SJSA1 (cell line): ENCODE measurements at regions not wholly inside any gene's neighbourhood (a gene's known extent, or its start where the extent isn't known, plus 50 kb on each side); places are given as distances from the start of the nearest gene placed in this dataset.
"Not testable (repeated sequence)": the region's sequence is repeated elsewhere in the genome, so short reads cannot be mapped to it uniquely, and the experiment has no call there.

Experiments used
- DNase-seq, 2 experiments: peaks; one replicate each; pipeline ENCODE4 v3.0.0-alpha.2; 2015 to 2020; ENCODE audit warnings: low spot score in 2 of 2, low read depth in 1 of 2
- H3K27ac ChIP-seq: fragments of 250-450 bp; sonication (Bioruptor Pico); 2 replicates; pipeline ENCODE4 v1.5.1; 2020; ENCODE audit warnings: mild to moderate bottlenecking, moderate library complexity
- H3K27me3 ChIP-seq: fragments of 250-450 bp; sonication (Bioruptor Pico); replicated peaks from 2 replicates; pipeline ENCODE4 v1.5.1; 2020; ENCODE audit warnings: mild to moderate bottlenecking, moderate library complexity
- H3K36me3 ChIP-seq: fragments of 250-450 bp; sonication (Bioruptor Pico); 2 replicates; pipeline ENCODE4 v1.5.1; 2020; ENCODE audit warnings: mild to moderate bottlenecking
- H3K4me1 ChIP-seq: fragments of 250-450 bp; sonication (Bioruptor Pico); replicated peaks from 2 replicates; pipeline ENCODE4 v1.6.1; 2021; ENCODE audit warnings: mild to moderate bottlenecking
- H3K4me3 ChIP-seq: fragments of 250-450 bp; sonication (Bioruptor Pico); 2 replicates; pipeline ENCODE4 v1.5.1; 2020; ENCODE audit warnings: mild to moderate bottlenecking
- H3K9me3 ChIP-seq: fragments of 250-450 bp; sonication (Bioruptor Pico); replicated peaks from 2 replicates; pipeline ENCODE4 v1.5.1; 2020; ENCODE audit warnings: mild to moderate bottlenecking

DNA sequence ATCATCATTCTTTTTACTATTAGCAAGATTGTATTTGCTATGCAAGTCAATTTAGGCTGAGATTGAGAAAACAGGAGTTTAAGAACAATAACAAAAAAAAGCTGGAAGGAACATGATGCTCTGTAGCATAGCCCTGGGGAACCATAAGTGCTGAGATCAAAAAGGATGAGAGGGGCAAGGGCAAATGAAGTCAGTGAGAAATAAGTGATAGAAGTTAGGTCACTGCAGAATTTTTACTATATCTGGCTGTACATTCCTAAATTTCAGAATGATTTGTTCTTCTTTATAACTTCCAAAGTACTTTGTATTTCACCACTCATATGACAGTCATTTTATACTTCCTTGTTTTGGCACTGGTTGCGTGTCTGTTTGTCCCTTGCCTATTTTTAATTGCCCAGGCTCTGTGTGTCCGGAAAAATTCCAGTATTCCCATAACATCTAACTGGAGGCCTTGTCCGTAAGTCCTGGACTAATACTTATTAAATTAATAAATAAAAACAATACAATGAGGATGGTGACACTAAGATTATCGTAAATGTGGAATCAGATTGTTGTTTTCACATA, 444.7 kb downstream of the TENT5A start:
- Histone ChIP-seq H3K27me3 (no peaks in the 10 kb centered on the region), H3K27ac (no peak overlapping the region), H3K36me3 (no peaks in the 10 kb centered on the region), H3K4me3 (no peak overlapping the region), H3K4me1 (no peaks in the 10 kb centered on the region), H3K9me3 (no peaks in the 10 kb centered on the region)
- DNase-seq: no peak

DNA sequence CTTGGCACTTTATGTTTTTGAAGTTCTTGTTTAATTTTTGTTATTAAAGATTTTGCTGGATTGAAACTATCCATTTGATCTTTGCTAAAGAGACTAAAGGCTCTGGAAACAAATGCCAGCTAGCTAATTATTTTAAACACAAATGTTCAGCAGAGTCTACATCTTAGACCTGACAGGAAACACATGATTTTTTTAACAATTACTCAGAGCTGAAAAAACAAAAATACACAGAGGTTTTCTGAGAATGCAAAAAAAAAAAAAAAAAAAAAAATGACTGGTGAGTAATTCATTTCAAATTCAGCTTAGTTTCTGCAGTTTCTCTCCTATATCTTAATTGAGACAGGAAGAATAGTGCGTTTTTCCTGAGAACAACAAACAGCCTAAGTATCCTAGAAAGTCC, 448.0 kb downstream of the TENT5A start:
- no peak for DNase-seq
- Histone ChIP-seq H3K4me3 (no peak overlapping the region), H3K36me3 (no peaks in the 10 kb centered on the region), H3K4me1 (no peaks in the 10 kb centered on the region), H3K27me3 (peaks cover 3% of the 10 kb centered on the region; the same call in 1 of the 2 replicates), H3K27ac (no peak overlapping the region), H3K9me3 (no peaks in the 10 kb centered on the region)

- no peak for DNase-seq
- Histone ChIP-seq H3K9me3 (no peaks in the 10 kb centered on the region), H3K4me3 (no peak overlapping the region), H3K4me1 (no peaks in the 10 kb centered on the region), H3K27me3 (peaks cover 3% of the 10 kb centered on the region; the same call in 1 of the 2 replicates), H3K27ac (no peak overlapping the region), H3K36me3 (no peaks in the 10 kb centered on the region)
Measured at GRCh38 chr6:81300961-81301360, 451.5 kb downstream of the TENT5A start.

DNA sequence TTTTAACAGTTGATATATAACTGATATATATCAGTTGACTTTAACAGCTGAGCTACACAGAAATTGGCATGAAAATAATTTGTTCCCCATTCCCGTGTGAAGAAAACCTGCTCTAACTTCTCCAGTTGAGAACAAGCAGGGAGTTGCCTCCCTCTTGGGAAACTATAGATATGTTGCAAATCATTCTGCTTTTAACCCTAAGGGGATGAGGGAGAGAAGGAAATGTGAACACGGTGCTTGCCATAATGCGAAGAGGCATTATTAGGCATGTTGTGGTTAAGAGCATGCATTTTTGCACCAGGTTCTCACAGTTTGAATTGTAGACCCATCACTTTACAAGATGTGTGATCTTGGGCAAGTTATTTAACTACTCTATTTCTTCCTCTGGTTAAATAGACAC, 453.7 kb downstream of the TENT5A start:
- Histone ChIP-seq H3K9me3 (no peaks in the 10 kb centered on the region), H3K4me1 (no peaks in the 10 kb centered on the region), H3K27me3 (peaks cover 3% of the 10 kb centered on the region; the same call in 1 of the 2 replicates), H3K4me3 (no peak overlapping the region), H3K36me3 (no peaks in the 10 kb centered on the region), H3K27ac (no peak overlapping the region)
- DNase-seq: no peak

DNA sequence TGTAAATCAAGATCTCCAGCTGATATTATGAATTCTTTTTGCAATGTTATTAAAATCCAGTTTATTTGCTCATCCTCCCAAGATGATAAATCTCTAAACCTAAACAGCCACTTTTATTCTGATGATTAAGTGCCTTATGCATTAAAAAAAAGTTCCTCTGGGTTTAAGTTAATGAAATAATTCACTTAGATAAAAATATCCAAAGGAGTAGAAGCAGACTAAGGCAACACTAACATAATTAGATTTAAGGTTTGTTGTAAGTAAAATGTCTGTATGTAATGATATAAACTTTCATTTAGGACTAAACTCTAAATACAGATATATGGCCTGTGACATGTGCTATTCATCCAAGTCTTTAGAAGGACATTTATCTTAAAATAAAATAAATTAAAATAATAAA, 457.2 kb downstream of the TENT5A start:
- H3K27me3 ChIP-seq: no peaks in the 10 kb centered on the region
- no peaks in the 10 kb centered on the region for H3K9me3 ChIP-seq
- no peaks in the 10 kb centered on the region for H3K4me1 ChIP-seq
- H3K36me3 ChIP-seq: no peaks in the 10 kb centered on the region
- DNase-seq: no peak
- H3K27ac ChIP-seq: no peak overlapping the region
- no peak overlapping the region for H3K4me3 ChIP-seq

GRCh38 chr6:81293896-81294295, 458.6 kb downstream of the TENT5A start:
- Histone ChIP-seq H3K4me1 (no peaks in the 10 kb centered on the region), H3K4me3 (no peak overlapping the region), H3K27ac (no peak overlapping the region), H3K36me3 (no peaks in the 10 kb centered on the region), H3K27me3 (no peaks in the 10 kb centered on the region), H3K9me3 (no peaks in the 10 kb centered on the region)
- no peak for DNase-seq

DNA sequence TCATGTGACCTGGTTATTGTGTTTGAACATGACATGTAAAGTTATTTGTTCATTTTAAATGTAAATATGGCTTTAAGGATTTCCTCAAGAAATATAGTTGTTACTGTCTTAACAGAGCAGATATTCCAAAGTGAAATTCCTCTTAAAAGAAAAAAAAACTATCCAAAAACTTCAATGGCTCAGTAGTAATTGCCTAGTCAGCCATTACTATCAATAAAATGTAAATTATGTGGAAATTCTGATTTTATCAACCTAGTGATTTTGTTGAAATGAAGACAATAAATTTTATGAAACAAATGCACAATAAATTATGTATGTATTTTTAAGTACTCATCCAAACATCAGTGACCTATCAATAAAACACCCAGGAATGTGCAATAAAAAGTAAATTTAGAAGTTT, 463.3 kb downstream of the TENT5A start:
- no peaks in the 10 kb centered on the region for H3K27me3 ChIP-seq
- H3K27ac ChIP-seq: no peak overlapping the region
- no peaks in the 10 kb centered on the region for H3K9me3 ChIP-seq
- no peak for DNase-seq
- H3K4me3 ChIP-seq: no peak overlapping the region
- no peaks in the 10 kb centered on the region for H3K4me1 ChIP-seq
- no peaks in the 10 kb centered on the region for H3K36me3 ChIP-seq

- Histone ChIP-seq H3K36me3 (no peaks in the 10 kb centered on the region), H3K4me1 (no peaks in the 10 kb centered on the region), H3K27me3 (no peaks in the 10 kb centered on the region), H3K9me3 (no peaks in the 10 kb centered on the region), H3K4me3 (peak overlapping the region; percentile 27), H3K27ac (no peak overlapping the region)
- DNase-seq: peak; percentile 25 to 43
Measured at GRCh38 chr6:81265106-81265505, 487.4 kb downstream of the TENT5A start.

GRCh38 chr6:81263531-81264168, 488.8 kb downstream of the TENT5A start:
- no peak for DNase-seq
- H3K36me3 ChIP-seq: no peaks in the 10 kb centered on the region
- H3K4me1 ChIP-seq: no peaks in the 10 kb centered on the region
- no peak overlapping the region for H3K4me3 ChIP-seq
- no peak overlapping the region for H3K27ac ChIP-seq
- H3K27me3 ChIP-seq: no peaks in the 10 kb centered on the region
- H3K9me3 ChIP-seq: no peaks in the 10 kb centered on the region

DNA sequence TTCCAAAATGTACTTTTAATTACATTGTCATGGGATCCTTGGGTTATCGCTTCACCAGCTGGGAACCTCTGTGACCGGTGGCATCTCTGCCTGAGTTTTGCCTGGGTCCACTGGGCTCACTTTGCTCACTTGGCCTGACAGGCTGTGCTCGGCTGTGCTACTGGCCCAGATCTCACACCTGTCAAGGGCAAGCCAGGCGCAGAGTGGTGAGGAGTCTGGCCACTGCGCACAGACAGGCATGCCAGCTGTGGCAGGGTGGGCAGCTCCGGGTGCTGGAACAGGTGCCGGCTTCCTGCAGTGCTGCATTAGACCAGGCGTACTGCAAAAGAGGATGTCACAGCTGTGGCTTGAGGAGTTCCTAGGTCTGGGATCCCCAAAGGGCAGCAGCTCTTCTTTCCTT, 489.8 kb downstream of the TENT5A start:
- no peak overlapping the region for H3K4me3 ChIP-seq
- H3K9me3 ChIP-seq: no peaks in the 10 kb centered on the region
- H3K27ac ChIP-seq: no peak overlapping the region
- no peaks in the 10 kb centered on the region for H3K4me1 ChIP-seq
- H3K36me3 ChIP-seq: no peaks in the 10 kb centered on the region
- no peaks in the 10 kb centered on the region for H3K27me3 ChIP-seq
- no peak for DNase-seq

- H3K9me3 ChIP-seq, H3K27me3 ChIP-seq, DNase-seq, H3K36me3 ChIP-seq, H3K4me3 ChIP-seq, H3K27ac ChIP-seq, H3K4me1 ChIP-seq: not testable (repeated sequence)
Measured at GRCh38 chr6:81256223-81256622, 496.3 kb downstream of the TENT5A start.

GRCh38 chr6:81253821-81254220, 498.7 kb downstream of the TENT5A start:
- no peaks in the 10 kb centered on the region for H3K9me3 ChIP-seq
- no peaks in the 10 kb centered on the region for H3K4me1 ChIP-seq
- no peaks in the 10 kb centered on the region for H3K27me3 ChIP-seq
- H3K4me3 ChIP-seq: no peak overlapping the region
- H3K36me3 ChIP-seq: no peaks in the 10 kb centered on the region
- H3K27ac ChIP-seq: no peak overlapping the region
- DNase-seq: no peak

DNA sequence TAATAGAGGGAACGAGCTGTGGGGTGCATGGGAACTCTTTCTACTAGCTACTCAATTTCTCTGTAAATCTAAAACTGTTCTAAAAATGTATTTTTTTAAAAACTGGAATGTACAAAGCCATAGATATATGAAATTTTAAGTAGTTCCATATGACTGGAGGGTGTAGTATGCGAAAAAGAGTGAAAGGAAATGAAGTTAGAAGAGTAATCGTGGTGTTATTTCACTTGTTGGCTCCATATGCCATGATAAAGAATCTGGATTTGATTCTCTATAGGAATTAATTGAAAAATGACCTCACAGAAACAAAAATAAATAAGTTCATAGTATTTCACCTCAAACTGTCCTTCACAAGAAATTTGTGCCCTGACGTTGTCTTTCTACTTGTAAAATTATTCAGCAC, 500.2 kb downstream of the TENT5A start:
- Histone ChIP-seq H3K4me3 (no peak overlapping the region), H3K27me3 (no peaks in the 10 kb centered on the region), H3K36me3 (no peaks in the 10 kb centered on the region), H3K9me3 (no peaks in the 10 kb centered on the region), H3K4me1 (no peaks in the 10 kb centered on the region), H3K27ac (no peak overlapping the region)
- DNase-seq: no peak

DNA sequence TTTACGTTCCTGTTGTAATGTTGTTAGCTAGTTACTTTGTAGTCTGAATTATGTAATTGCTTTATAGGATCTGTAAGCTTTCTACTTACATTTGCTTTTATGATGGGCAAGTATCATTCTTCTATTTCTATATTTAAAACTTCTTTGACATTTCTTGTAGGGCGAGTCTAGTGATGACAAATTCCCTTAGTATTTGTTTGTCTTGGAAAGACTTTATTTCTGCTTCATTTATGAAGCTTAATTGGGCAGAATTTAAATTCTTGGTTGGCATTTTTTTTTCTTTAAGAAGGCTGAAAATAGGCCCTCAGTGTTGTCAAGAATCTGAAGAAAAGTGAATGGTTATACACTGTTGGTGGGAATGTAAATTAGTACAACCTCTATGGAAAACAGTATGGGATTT, 506.3 kb downstream of the TENT5A start:
- DNase-seq: no peak
- Histone ChIP-seq H3K27ac (no peak overlapping the region), H3K4me1 (no peaks in the 10 kb centered on the region), H3K9me3 (no peaks in the 10 kb centered on the region), H3K4me3 (no peak overlapping the region), H3K27me3 (no peaks in the 10 kb centered on the region), H3K36me3 (no peaks in the 10 kb centered on the region)

DNA sequence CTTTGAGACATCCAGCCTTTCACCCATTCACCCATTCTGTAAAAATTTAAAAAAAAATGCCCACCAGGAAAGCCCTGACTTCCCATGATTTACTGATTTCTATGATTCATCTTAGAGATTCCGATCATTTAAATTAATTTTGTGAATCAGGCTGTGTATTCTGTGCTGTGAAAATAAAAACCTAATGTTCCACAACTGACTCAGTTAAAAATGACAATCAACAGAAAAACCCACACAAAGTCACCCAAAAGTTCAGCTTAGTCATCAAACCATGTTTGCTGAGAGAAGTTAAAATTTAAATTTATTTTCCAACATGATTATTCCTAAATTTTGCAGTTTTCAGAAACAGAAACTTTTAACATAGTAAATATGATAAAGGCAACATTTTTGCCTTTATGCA, 509.9 kb downstream of the TENT5A start:
- H3K27ac ChIP-seq: no peak overlapping the region
- H3K4me3 ChIP-seq: no peak overlapping the region
- no peaks in the 10 kb centered on the region for H3K4me1 ChIP-seq
- no peaks in the 10 kb centered on the region for H3K9me3 ChIP-seq
- no peaks in the 10 kb centered on the region for H3K27me3 ChIP-seq
- DNase-seq: no peak
- no peaks in the 10 kb centered on the region for H3K36me3 ChIP-seq
